GM12878 (cell line): ENCODE measurements at regions not wholly inside any gene's neighbourhood (a gene's known extent, or its start where the extent isn't known, plus 50 kb on each side); places are given as distances from the start of the nearest gene placed in this dataset.

Source experiments
- CREB1 ChIP-seq: IDR thresholded peaks from 2 replicates; pipeline ENCODE4 v1.6.1; 2012; ENCODE audit warnings: low read depth, mild to moderate bottlenecking, inconsistent platforms
- CTCF ChIP-seq, 3 experiments: IDR thresholded peaks in 2 of 3; conservative IDR thresholded peaks in 1 of 3; 2 replicates each; pipeline ENCODE4 v1.5.1; 2011; ENCODE audit warnings: low read depth in 3 of 3, low read length in 3 of 3, mild to moderate bottlenecking in 3 of 3, control low read depth in 2 of 3, moderate library complexity in 2 of 3, inconsistent platforms in 1 of 3, mixed read lengths in 1 of 3; ENCODE audit not compliant: control insufficient read depth in 2 of 3, insufficient read depth in 1 of 3; ENCODE audit errors: extremely low read depth in 1 of 3
- EZH2 ChIP-seq: IDR thresholded peaks from 2 replicates; pipeline ENCODE4 v1.6.1; 2012; ENCODE audit warnings: low read depth, mild to moderate bottlenecking, control low read depth, inconsistent platforms, low read length, borderline replicate concordance; ENCODE audit not compliant: control insufficient read depth
- FOS ChIP-seq: IDR thresholded peaks from 3 replicates; pipeline ENCODE4 v1.6.1; 2011; ENCODE audit warnings: borderline replicate concordance; ENCODE audit not compliant: insufficient read length; ENCODE audit errors: extremely low read depth
- NFXL1 ChIP-seq: fragments of 450-650 bp; IDR thresholded peaks from 2 replicates; pipeline ENCODE4 v1.6.1; 2017; ENCODE audit warnings: antibody characterized with exemption, mild to moderate bottlenecking, borderline replicate concordance
- POLR2A ChIP-seq: IDR thresholded peaks from 2 replicates; pipeline ENCODE4 v1.6.1; 2011; ENCODE audit warnings: low read depth, mild to moderate bottlenecking, low read length
- POLR2AphosphoS5 ChIP-seq: IDR thresholded peaks from 2 replicates; pipeline ENCODE4 v1.6.1; 2011; ENCODE audit warnings: mild to moderate bottlenecking, low read length, inconsistent platforms
- SRF ChIP-seq, 2 experiments: IDR thresholded peaks; 2 replicates each; pipeline ENCODE4 v1.6.1; 2011; ENCODE audit warnings: low read depth in 2 of 2, low read length in 2 of 2, mild to moderate bottlenecking in 1 of 2, moderate library complexity in 1 of 2
- TAF1 ChIP-seq: IDR thresholded peaks from 2 replicates; pipeline ENCODE4 v1.6.1; 2011; ENCODE audit warnings: mild to moderate bottlenecking, low read depth, low read length, borderline replicate concordance
- ZNF207 ChIP-seq: fragments of 450-650 bp; IDR thresholded peaks from 2 replicates; pipeline ENCODE4 v1.6.1; 2014; ENCODE audit warnings: antibody characterized with exemption, mild to moderate bottlenecking, borderline replicate concordance
- ZNF24 ChIP-seq: fragments of 450-650 bp; IDR thresholded peaks from 2 replicates; pipeline ENCODE4 v1.6.1; 2017; ENCODE audit warnings: antibody characterized with exemption, mild to moderate bottlenecking

GRCh38 chr4:78990938-78991810, 51.9 kb upstream of the PAQR3 start:
- TF ChIP-seq POLR2AphosphoS5 (no peak), ZNF24 (no peak), SRF (IDR thresholded peaks at IDR 0.05; ENCODE audit: low read depth in 2 of 2, low read length in 2 of 2) (no peak), FOS (no peak), ZNF207 (no peak), NFXL1 (no peak), POLR2A (no peak), CREB1 (no peak), CTCF (IDR thresholded peaks at IDR 0.05 in 2 of 3, conservative IDR thresholded peaks at IDR 0.05 in 1 of 3; ENCODE audit: control insufficient read depth in 2 of 3, extremely low read depth in 1 of 3, insufficient read depth in 1 of 3, low read depth in 3 of 3, low read length in 3 of 3) (no peak), EZH2 (no peak), TAF1 (no peak)
